Kidney tubule cell (primary cell): ENCODE measurements at regions not wholly inside any gene's neighbourhood (a gene's known extent, or its start where the extent isn't known, plus 50 kb on each side); places are given as distances from the start of the nearest gene placed in this dataset.

ENCODE experiments used
- DNase-seq: peaks from one replicate; pipeline ENCODE4 v3.0.0-alpha.2; 2018; ENCODE audit warnings: low spot score

DNA sequence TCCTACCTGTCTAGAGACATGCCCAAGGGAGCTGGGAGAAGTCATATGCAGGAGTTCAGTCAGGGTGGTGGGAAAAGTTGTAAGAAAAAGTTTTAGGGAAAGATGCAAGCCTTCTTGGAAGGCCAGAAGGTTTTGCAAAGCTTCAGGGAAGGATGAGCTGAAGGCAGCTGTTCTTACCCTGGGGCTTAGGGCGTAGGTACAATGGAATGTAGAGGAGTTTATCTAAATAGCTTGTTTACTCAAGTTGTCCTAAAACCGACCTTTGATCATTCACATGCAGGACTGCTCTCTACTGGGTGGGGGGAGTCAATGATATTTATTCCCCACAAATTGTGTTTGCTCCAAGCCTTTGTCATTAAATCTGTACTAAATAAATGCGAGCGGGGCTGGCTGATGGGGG, 277.0 kb downstream of the CRPPA start:
- no peak for DNase-seq

DNA sequence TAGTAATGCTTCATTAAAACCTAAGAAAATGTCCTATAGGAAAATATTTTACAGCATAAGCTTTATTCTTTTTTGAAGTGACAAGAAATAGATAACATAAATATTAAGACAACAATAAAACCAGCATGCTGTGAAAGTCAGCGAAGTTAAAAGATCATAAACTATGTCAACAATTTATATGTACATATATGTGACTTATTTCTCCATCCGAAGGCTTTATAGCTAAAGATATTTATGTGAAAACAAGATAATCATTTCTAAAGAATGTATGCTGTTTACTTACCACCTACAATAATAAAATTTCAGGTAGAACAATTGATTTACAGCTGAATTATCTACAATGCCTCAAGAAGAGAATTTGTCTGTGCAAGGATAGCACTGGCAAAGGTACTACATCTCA, 283.4 kb downstream of the CRPPA start:
- DNase-seq, result no peak

DNA sequence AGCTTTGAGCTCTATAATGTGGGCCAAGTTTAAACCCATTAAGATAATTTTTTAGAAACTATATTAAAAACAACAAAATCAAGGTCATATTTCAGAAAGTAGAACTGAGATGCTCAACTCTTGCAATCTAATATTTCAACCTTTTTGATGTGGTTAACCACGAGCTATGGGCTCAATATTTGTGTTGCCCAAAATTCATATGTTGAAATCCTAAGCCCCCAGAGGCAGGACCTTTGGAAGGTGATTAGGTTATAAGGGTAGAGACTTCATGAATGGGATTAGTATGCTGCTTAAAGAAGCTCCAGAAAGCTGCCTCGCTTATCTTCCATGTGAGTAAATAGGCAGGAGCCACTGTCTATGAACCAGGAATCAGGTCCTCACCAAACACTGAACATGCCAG, 284.4 kb downstream of the CRPPA start:
- no peak for DNase-seq

DNA sequence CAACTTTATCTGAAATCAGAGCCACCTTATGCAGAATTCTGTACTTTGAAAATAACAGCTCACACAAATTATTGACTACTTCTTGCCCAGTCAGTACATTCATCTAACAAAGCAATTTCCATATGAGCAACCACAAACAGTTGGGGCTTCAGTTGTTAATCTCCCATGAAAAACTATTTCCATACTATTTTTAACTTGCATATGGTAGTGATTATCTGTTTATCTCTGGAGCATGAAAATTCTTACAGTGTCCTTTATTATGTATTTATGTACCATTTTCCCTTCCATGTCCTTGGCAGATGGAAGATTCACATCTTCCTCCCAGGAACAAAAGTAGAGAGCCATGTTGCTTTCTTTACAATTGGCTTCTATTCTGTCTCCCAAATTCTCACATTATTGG, 285.7 kb downstream of the CRPPA start:
- DNase-seq, result no peak

DNA sequence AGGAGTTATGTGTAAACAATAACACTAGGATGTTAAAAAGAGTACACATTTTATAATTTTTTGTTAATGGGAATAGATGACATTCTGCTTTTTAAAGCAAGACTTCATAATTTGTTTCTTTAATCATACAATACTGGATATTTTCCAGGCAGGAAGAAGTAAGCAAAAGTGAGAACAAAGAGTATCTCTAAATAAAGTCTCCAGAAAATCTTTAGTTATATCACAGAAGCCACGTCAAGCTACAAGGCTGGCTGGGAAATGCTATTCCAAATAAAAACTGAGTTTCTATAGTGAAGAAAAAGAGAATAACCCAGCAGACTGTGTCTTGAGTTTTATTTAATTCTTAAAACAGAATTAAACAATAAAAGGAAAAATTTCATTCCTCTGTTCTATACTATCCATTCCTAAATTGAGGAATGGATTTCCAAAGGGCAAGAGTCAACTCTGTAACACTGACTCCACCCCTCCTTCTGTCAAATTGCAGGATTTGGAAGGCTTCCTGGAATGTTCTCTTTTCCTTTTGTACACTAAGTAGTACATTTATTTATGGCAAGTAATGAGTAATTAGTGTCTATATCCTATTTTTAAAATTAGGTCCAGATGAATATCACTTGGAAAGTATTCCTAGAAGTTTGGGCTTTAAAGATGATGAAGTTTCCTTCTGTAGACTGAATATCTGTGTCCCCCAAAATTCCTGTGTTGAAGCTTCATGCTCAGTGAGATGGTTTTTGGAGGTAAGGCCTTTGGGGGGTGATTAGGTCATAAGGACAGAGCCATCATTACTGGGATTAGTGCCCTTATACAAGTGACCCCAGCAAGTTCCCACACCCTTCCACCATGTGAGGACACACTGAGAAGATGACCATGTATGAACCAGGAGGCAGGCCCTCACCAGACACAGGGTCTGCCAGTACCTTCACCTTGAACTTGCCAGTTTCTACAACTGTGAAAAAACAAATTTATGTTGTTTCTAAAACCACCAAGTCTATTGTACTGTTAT, 290.9 kb downstream of the CRPPA start:
- peak; percentile 14 for DNase-seq

DNA sequence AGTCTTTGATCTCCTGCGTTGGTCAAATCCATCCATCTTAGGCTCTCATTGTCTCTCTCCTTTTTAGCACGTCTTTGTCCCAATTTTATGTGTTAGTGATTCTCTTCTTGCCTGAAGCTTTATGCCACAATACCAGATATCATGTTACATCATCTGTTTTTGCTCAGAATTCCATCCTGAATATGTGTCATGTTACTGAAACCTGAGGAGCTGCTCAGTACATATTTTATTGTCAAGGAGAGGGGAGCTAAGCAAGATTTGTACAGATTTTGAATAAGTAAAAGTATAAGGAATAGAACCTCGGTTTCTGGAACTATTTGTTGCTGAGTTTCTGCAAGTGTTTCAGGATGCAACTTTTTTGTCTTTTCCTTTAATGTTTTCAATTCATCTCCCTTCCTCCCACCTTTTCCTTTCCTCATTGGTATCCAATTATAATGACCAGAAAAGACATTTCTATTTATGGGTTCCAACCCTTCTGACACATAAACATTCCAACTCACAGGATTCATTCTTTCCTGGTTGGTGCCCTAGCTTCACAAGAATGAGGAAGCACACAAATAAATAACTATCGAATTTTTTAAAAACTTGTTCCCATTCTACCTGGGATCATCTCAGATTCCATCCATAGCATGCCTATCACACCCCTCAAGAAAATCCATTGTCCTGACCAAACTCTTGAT, 291.8 kb downstream of the CRPPA start:
- peak; percentile 94 for DNase-seq

DNA sequence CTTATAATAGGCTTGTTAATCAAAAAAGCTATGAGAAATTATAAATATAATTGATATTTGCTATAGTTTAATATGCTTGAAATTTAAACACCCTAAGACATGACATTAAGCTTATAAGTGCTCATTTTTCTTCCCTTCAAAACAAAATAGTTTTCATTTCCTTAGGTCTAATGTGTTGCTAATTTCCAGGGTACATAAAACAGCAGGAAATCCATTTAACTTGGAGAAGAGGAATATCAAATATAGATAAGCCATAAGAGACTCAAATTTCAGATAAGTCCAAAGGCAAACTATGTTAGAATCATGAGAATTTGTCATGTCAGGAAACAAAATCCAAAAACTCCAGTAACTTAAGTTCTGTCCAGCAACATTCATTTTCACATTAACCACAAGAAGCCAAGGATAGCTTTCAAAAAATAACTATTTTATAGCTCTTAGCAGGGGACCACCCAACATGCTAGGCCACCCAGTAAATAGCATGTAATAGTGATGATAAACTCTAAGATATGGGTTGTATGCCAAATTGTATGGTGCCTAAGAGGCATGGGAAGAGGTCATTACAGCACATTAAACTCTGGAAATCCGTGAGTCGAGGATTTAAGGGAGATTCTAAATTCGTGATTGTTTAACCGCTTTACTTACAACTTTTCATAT, 298.1 kb downstream of the CRPPA start:
- no peak for DNase-seq

DNA sequence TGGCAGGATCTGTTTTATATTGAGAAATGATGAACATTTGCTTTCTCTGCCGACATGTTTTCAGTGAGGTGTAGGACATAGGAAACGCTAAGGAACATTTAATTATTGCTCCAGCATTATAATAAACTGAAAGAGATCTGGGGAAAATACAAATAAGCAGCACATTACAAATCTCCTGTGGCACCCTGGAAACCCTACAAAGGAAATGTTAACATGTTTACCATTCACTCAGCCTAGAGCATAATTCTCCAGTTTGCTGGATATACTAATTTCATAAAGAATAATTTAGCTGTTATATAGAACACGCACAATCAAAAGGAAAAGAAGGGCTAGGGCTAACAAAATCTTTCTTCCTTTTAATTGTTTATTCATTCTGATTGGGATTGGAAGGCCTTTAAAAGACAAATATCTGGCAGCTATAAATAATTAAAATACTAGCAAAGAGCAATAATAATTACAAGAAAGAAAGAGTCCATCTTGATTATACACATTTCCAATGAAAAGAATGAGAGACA, 299.4 kb downstream of the CRPPA start:
- no peak for DNase-seq

DNA sequence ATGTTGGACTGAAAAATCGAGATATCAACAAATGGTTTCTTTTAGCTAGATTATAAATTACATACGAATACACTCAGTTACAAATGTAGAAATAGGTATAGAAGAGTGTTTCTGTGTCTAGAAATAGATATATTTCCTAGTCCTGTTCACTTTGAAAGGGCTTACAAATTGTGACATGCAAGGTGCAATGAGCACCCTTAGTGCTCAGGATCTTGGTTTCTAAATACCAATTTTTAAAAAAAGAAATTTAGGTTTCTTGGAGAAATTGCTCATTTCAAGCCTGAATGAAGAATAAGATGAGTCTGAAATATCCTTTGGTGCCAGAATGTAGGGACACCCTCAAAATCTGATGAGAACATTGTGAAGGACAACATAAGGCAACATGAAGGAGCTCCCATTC, 306.0 kb downstream of the CRPPA start:
- DNase-seq, result no peak

DNA sequence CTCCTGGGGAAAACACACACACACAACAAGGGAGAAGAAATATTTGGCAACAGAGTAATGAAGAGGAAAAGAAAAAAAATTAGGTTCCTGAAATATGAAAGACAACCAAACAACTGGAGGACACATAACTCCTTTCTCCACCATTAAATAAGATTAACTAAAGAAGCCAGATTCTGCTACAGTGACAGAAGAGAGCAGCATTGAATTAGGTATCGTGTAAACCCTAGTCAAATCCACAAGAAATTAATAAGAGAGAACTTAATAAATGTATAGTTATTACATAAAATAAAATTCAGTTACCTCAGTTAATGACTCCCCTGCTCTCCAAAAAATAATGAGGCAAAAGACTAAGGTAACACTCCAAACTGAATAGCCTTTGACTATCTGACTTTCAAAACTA, 306.7 kb downstream of the CRPPA start:
- DNase-seq, result peak; percentile 36

DNA sequence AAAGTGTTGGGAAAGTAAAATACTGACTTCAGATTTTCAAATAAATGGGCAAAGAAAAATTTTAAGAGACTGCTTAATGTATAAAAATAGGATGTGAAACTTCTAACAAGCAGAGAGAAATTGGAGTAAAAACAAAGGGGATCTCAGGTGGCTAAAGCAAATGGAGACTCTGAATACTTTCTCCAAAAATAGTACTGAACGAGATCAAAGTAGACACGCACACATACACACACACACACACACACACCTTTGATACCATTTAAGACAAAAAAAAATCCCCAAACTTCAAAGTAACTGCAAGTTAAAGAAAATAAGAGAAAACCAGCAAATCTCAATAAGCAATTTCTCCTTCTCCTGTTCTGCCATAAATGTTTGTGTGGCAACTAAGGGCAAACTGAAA, 307.3 kb downstream of the CRPPA start:
- no peak for DNase-seq

DNA sequence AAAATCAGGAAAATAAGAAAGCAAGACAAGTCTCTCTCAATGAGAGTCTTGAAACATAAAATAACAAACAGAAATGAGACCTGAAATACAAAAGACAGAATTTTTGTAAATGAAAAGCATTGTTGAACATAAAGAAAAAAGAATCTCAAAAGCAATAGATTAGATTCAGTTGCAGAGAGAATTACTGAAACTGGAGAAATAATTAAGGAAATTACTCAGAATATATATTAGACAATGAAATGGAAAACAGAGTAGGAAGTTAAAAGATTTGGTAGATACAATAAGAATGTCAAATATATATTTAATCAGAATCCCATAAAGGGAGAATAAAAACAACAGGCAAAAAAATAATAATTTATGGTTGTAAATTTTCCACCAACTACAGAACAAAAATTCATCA, 308.3 kb downstream of the CRPPA start:
- no peak for DNase-seq

DNA sequence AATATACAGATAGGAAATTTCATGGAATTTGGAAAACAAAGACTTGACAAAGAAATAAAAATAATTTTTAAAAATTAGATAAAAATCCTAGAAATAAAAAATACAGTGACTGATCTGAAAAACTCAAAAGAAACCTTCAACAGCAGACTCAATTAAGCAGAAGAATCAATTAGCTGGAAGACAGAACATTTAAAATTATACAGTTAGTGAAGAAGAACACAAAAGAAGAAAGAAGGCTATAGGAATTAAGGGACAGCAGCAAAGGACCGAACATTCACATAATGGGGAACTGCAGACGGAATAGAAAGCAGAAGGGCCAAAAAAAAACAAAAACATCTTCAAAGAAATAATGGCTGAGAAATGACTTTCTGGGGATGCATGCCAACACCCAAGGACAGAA, 314.5 kb downstream of the CRPPA start:
- DNase-seq, result no peak

DNA sequence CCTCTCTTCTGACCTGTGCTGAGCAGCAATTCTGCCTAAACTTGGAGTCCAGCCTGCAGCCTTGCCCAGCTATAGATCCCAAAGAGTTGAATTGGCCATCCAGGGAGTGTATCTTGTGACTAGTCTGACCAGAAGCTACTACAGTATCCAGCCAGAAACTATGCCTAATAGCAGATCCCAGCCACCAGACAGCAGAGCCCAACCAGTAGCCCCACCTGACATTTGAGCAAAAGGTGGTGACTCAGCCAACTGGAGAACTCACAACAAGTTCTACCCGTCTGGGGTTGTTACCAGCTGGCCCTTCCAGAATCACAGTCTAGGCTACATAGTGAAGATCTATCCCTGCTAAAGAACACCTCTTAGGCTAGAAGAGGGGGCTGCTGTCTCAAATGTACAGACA, 315.0 kb downstream of the CRPPA start:
- DNase-seq, result no peak

DNA sequence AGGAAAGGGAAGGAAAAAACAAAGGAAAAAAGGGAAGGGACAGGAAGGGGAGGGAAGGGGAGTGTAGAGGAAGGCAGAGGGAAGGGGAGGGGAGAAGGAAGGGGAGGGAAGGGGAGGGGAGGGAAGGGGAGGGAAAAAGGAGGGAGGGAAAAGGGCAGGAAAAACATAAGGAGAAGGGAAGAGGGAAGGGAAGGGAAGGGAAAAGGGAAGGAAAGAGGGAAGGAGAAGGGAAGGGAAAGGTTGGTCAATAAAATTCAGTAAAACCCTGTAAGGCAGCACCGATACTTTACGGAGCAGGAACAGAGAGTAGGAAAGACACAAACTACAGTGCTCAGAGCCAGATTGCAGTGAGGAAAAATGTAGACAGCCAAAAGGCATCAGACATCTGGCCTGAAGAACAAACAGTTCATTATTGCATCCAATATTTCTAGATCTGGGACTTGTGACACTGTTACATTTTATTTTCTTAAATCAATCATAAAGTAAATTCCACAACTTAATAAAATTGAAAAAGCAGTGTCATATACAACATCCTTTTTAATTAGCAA, 322.0 kb downstream of the CRPPA start:
- DNase-seq, result no peak

DNA sequence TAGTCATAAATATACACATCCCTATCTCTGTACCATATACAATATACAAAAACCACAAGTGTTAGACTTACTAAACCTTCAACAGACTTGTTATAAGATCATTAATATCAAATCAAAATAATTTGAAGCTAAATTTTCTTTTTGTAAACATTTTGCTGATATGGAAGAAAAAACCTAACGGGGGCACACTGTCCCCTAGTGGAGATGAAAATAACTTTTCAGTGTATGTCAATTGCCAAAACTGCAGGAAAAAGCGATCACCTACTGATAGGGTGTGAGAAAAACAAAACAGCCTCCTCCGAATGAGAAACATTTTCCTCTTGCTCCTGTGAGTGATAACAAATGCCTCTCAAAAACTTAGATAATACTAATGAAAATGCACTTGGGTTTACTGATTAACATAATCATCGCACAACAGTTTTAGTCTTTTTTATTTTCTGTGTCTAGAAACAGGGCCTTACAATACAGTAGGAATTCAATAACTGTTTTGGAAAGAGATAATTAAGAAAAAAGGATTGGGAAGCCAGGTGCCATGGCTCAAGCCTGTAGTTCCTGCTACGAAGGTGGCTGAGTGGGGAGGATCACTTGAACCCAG, 322.7 kb downstream of the CRPPA start:
- DNase-seq, result peak; percentile 32

DNA sequence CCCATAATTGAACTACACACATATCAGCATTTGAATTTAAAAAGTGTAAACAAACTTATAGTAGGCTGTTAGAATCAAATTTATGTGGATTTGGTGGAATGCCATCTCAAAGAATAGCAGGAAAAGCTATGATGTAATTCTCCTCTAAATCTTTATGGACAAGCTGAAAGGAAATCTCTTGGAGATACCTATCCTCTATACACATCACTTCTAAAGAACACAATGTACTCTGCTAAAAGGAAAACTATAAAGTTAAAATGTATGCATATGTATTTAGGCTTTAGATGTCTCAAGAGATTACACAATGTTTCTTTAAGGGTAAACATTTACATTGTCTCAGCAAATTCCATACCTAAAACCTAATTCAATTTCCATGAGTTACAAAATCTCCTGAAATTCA, 323.3 kb downstream of the CRPPA start:
- no peak for DNase-seq

DNA sequence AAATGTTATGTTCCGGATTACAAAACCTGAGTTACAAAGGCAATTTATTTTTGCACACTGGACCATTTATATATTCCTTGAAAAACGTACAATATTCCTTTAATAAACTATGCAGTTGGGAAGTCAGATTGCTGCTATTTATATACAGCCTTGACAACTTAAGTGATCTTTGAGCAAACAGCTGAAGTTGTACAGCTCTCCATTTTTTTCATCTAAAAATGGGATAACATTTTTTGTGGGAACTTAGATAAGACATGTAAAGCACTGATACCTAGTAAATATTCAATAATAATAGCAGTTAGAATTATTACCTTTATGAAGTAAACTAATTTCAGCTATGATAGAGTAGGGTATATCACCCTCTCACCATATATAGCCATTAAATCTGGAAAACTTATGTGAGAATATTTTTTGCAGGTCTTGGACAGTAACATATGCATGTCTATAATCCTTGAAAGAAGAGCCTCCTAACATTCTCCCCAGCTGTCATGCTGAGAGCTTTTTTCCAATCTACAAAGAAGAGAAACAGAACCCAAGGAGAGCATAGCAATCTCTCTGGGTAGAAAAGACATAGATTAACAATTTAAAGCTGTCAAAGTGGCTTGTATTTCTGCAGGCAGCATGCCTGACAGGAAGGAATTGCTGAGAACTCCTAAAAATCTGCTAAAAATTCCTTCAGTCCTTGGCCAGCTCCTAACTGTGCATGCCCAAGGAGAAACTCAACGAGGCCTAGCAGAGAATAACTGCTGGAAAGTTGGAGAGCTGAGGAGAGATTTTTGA, 326.0 kb downstream of the CRPPA start:
- no peak for DNase-seq

DNA sequence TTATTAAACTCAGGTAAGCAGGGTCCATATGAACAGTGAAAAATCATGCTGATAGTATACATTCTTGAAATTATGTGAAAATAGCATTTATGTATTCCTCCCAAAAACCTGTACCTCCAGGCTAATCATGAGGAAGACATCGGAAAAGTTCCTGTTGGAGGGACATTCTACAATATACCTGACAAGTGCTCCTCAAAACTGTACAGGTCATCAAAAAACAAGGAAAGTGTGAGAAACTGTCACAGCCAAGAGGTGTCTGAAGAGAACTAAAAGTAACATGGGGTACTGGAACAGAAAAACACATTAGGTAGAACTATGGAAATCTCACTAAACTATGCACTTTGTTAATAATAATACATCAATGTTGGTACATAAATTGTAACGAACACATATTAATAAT, 326.7 kb downstream of the CRPPA start:
- no peak for DNase-seq

DNA sequence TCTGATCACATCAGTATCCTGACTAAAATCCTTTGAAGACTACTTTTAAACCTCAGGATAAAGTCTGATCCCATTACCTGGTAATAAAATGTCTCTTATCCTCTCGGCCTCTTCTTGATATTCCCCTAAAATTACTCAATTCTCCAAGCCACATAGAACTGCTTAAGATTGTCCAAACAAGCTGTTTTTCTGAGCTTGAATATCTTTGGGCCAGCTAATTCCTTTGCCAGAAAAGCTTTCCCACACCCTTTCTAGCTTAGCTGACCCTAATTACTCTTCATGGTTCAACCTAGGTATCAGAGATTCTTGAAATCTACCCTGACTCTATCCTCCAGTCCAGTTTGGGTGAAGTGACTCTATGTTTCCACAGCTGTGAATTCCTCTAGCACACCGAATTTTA, 328.6 kb downstream of the CRPPA start:
- DNase-seq, result no peak

DNA sequence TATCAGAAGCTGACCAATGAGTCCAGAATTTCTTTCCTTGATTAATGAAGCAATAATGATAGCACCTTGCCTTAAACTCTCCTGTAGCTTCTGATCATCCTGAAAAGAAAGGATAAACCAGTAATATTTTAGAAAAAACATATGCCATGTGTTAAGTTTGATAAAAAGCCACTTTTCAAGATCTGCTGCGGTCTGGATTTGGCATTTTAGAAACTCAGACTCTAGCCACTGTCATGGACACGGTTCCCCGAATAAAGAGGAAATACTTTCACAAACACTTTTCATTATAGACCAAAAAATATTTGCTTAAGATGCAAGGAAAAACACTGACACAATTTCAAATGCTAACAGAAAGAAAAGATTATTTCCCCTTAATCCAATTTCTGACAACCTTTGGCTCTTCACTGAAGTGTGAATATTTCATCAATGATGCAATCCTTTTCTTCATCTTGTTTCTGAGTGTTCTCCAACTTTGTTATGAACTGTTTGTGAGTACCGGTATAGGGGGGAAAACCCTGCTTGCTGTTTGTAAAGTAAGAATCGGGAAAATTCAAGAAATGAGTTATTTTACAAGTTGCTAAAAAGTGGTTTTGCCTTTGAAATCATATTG, 329.5 kb downstream of the CRPPA start:
- no peak for DNase-seq
